A549 (cell line): ENCODE measurements at regions not wholly inside any gene's neighbourhood (a gene's known extent, or its start where the extent isn't known, plus 50 kb on each side); places are given as distances from the start of the nearest gene placed in this dataset.

Experiments
- ATAC-seq, 2 experiments: fragments of 200-7000 bp in 1 of 2; fragments of >200 bp in 1 of 2; cut with Nextera tagmentation in 1 of 2; cut with Tn5 transposase in 1 of 2; 3 replicates each; pipeline versions ENCODE4 v1.8.0 to v1.9.1; 2018 to 2020; ENCODE audit warnings: mild to moderate bottlenecking in 1 of 2, moderate library complexity in 1 of 2
- CTCF ChIA-PET: fragments of 300-600 bp; sonication (Branson Sonifier 250); formaldehyde crosslinking; extraction: SDS; loops from one replicate; lab custom pipeline; 2021; ENCODE audit warnings: antibody characterized with exemption, inconsistent platforms; lab: Yijun Ruan, JAX
- POLR2A ChIA-PET: fragments of 350-600 bp; formaldehyde crosslinking; extraction: SDS; loops from one replicate; lab custom pipeline; 2021; ENCODE audit warnings: antibody characterized with exemption, inconsistent platforms; lab: Yijun Ruan, JAX
- DNase-seq, 2 experiments: peaks; one replicate each; pipeline versions ENCODE4 v3.0.0 to v3.0.0-alpha.2; 2011 to 2016; ENCODE audit warnings: low read depth in 1 of 2, low spot score in 1 of 2
- FAIRE-seq: peaks from 2 replicates; lab custom pipeline; 2011; peaks lifted over from hg19 to GRCh38; lab: Jason Lieb, UNC
- H3K27ac ChIP-seq, 2 experiments: fragments of >200 bp; sonication (Bioruptor Twin); formaldehyde crosslinking; 3 replicates each; pipeline ENCODE4 v1.5.1; 2016 to 2017
- H3K4me1 ChIP-seq: fragments of >200 bp; sonication (Bioruptor Twin); formaldehyde crosslinking; 3 replicates; pipeline ENCODE4 v1.6.1; 2016
- H3K4me2 ChIP-seq: fragments of >200 bp; sonication (Bioruptor Twin); formaldehyde crosslinking; 3 replicates; pipeline ENCODE4 v1.6.1; 2016
- H3K4me3 ChIP-seq: fragments of >200 bp; sonication (Bioruptor Twin); formaldehyde crosslinking; 3 replicates; pipeline ENCODE4 v1.5.1; 2016
- H3K9me3 ChIP-seq: fragments of >200 bp; sonication (Bioruptor Twin); formaldehyde crosslinking; 3 replicates; pipeline ENCODE4 v1.6.1; 2016
- CHD2 ChIP-seq: fragments of 150-350 bp; IDR thresholded peaks from 2 replicates; pipeline ENCODE4 v1.6.1; 2014; ENCODE audit warnings: low read length; ENCODE audit not compliant: partially characterized antibody
- EHF ChIP-seq: fragments of 250-450 bp; sonication (Bioruptor Pico); IDR thresholded peaks from 2 replicates; pipeline ENCODE4 v1.5.0; 2020; ENCODE audit warnings: mild to moderate bottlenecking
- ELK1 ChIP-seq: fragments of 150-350 bp; IDR thresholded peaks from 2 replicates; pipeline ENCODE4 v1.6.1; 2014; ENCODE audit warnings: low read depth, mild to moderate bottlenecking, low read length
- HEYL ChIP-seq: fragments of 250-450 bp; sonication (Bioruptor Pico); IDR thresholded peaks from 2 replicates; pipeline ENCODE4 v1.8.0; 2021; ENCODE audit warnings: mild to moderate bottlenecking, moderate library complexity
- JUN ChIP-seq, 2 experiments: fragments of >200 bp; sonication (Bioruptor Twin); formaldehyde crosslinking; IDR thresholded peaks; 2 replicates in 1 of 2; 3 replicates in 1 of 2; pipeline ENCODE4 v1.6.1; 2016 to 2017
- JUNB ChIP-seq: fragments of >200 bp; sonication (Bioruptor Twin); formaldehyde crosslinking; IDR thresholded peaks from 2 replicates; pipeline ENCODE4 v1.6.1; 2016
- KDM1A ChIP-seq: fragments of 200-600 bp; sonication (generic); IDR thresholded peaks from 2 replicates; pipeline ENCODE4 v1.6.1; 2016; ENCODE audit warnings: low read depth, mild to moderate bottlenecking
- MYC ChIP-seq: IDR thresholded peaks from 2 replicates; pipeline ENCODE4 v1.6.1; 2012; ENCODE audit warnings: mild to moderate bottlenecking, inconsistent platforms, low read length, improper control_type of control experiment, borderline replicate concordance
- RCOR1 ChIP-seq: fragments of 150-350 bp; IDR thresholded peaks from 2 replicates; pipeline ENCODE4 v1.6.1; 2014; ENCODE audit warnings: antibody characterized with exemption, low read length, low read depth
- REST ChIP-seq: fragments of 200-600 bp; sonication (generic); IDR thresholded peaks from 2 replicates; pipeline ENCODE4 v1.6.1; 2016; ENCODE audit warnings: antibody characterized with exemption, mild to moderate bottlenecking, moderate library complexity
- RFX5 ChIP-seq: fragments of 450-650 bp; IDR thresholded peaks from 2 replicates; pipeline ENCODE4 v1.7.1; 2014; ENCODE audit warnings: antibody characterized with exemption, mild to moderate bottlenecking, moderate library complexity
- TFCP2L1 ChIP-seq: fragments of 250-450 bp; sonication (Bioruptor Pico); IDR thresholded peaks from 2 replicates; pipeline ENCODE4 v1.5.0; 2021; ENCODE audit warnings: mild to moderate bottlenecking
- ZC3H11A ChIP-seq: fragments of 450-650 bp; IDR thresholded peaks from 2 replicates; pipeline ENCODE4 v1.6.1; 2014; ENCODE audit warnings: antibody characterized with exemption, mild to moderate bottlenecking
- ZNF302 ChIP-seq: fragments of 250-450 bp; sonication (Bioruptor Pico); IDR thresholded peaks from 2 replicates; pipeline ENCODE4 v1.9.0; 2021; ENCODE audit warnings: inconsistent platforms, mild to moderate bottlenecking, moderate library complexity
- WGBS: methylation state at CpG from one replicate; pipeline ENCODE4 v1.1.6; 2017; ENCODE audit errors: missing lambda C conversion rate; 5-methylcytosine and 5-hydroxymethylcytosine counted together
- TF ChIP-seq, protein P1 (sequence below): fragments of 250-450 bp; sonication (Bioruptor Pico); IDR thresholded peaks from 2 replicates; pipeline ENCODE4 v1.5.0; 2021; ENCODE audit warnings: mild to moderate bottlenecking, moderate library complexity, borderline replicate concordance
- TF ChIP-seq, protein P2 (sequence below): IDR thresholded peaks from 2 replicates; pipeline ENCODE4 v1.6.1; 2012

- TF ChIP-seq, protein P1, sequence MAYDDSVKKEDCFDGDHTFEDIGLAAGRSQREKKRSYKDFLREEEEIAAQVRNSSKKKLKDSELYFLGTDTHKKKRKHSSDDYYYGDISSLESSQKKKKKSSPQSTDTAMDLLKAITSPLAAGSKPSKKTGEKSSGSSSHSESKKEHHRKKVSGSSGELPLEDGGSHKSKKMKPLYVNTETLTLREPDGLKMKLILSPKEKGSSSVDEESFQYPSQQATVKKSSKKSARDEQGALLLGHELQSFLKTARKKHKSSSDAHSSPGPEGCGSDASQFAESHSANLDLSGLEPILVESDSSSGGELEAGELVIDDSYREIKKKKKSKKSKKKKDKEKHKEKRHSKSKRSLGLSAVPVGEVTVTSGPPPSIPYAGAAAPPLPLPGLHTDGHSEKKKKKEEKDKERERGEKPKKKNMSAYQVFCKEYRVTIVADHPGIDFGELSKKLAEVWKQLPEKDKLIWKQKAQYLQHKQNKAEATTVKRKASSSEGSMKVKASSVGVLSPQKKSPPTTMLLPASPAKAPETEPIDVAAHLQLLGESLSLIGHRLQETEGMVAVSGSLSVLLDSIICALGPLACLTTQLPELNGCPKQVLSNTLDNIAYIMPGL (CRISPR knock-in tag): no peak
- TF ChIP-seq JUNB (no peak), TFCP2L1 (CRISPR knock-in tag) (no peak), CHD2 (no peak)
- TF ChIP-seq, protein P2, sequence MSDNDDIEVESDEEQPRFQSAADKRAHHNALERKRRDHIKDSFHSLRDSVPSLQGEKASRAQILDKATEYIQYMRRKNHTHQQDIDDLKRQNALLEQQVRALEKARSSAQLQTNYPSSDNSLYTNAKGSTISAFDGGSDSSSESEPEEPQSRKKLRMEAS: no peak
Observed at GRCh38 chr18:75134611-75134975, 74.3 kb downstream of the PTGR3 start (continued).

GRCh38 chr18:75133721-75134610 is 75.0 kb downstream of the PTGR3 start:
- 52% methylated on average over 8 of the region's 28 CpGs for WGBS
- no peak for FAIRE-seq

DNA sequence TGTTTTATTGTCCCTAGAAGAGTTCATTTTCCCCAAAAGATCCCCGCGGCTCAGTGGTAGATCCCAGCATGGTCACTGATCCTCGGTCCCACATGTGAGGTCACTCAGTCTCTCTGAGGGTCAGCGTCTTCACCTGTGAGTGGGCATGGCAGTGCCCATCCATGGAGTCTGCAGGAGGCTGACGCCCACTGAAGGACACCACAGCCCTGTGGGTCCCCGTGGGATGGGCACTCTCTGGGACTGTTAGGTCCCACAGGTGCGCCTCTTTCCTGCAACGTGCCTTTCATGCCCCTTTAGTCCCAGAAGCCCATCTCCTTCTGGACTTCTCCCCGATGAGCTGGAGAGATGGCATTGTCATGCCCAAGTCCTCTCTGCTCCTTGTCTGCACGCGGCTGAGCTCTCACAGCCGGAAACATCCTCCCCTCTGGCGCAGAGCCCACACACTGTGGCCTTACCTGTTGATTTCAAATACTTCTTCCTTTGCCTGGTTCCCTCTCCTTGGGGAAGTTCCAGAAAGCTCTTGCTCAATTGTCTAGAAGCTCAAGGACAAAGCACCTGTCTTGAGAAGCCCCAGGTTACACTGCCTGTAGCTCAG is 75.9 kb downstream of the PTGR3 start:
- no peak overlapping the region for H3K4me3 ChIP-seq
- H3K9me3 ChIP-seq: no peaks in the 10 kb centered on the region
- 60% methylated on average over 9 of the region's 13 CpGs for WGBS
- DNase-seq (no peak), ATAC-seq (no peak), FAIRE-seq (no peak)
- H3K4me2 ChIP-seq: no peak overlapping the region
- ChIA-PET POLR2A (no interaction called here), CTCF (no interaction called here)
- H3K4me1 ChIP-seq: no peaks in the 10 kb centered on the region
- H3K27ac ChIP-seq: no peak overlapping the region
- TF ChIP-seq ZC3H11A: no peak
- no peak for TF ChIP-seq JUN (IDR thresholded peaks at IDR 0.05)
- no peak for TF ChIP-seq ELK1
- TF ChIP-seq KDM1A: no peak
- TF ChIP-seq MYC: no peak
- TF ChIP-seq, protein P2: no peak
- no peak for TF ChIP-seq REST
- TF ChIP-seq, protein P1 (CRISPR knock-in tag): no peak
- TF ChIP-seq ZNF302 (CRISPR knock-in tag): no peak
- TF ChIP-seq EHF (CRISPR knock-in tag): no peak

More at GRCh38 chr18:75133721-75134610, 75.0 kb downstream of the PTGR3 start:
- no peak for TF ChIP-seq TFCP2L1 (CRISPR knock-in tag)
- no peak for TF ChIP-seq RCOR1
- TF ChIP-seq HEYL (CRISPR knock-in tag): no peak
- no peak for TF ChIP-seq RFX5
- H3K27ac ChIP-seq: no peak overlapping the region
- H3K4me1 ChIP-seq: no peaks in the 10 kb centered on the region
- H3K4me2 ChIP-seq: no peak overlapping the region
- ChIA-PET POLR2A (no interaction called here), CTCF (no interaction called here)
- DNase-seq (no peak), ATAC-seq (no peak)
- H3K4me3 ChIP-seq: no peak overlapping the region
- H3K9me3 ChIP-seq: no peaks in the 10 kb centered on the region
